ENCODE measurements at regions not wholly inside any gene's neighbourhood (a gene's known extent, or its start where the extent isn't known, plus 50 kb on each side); places are given as distances from the start of the nearest gene placed in this dataset.
"Not testable (repeated sequence)": the region's sequence is repeated elsewhere in the genome, so short reads cannot be mapped to it uniquely, and the experiment has no call there.

DNA sequence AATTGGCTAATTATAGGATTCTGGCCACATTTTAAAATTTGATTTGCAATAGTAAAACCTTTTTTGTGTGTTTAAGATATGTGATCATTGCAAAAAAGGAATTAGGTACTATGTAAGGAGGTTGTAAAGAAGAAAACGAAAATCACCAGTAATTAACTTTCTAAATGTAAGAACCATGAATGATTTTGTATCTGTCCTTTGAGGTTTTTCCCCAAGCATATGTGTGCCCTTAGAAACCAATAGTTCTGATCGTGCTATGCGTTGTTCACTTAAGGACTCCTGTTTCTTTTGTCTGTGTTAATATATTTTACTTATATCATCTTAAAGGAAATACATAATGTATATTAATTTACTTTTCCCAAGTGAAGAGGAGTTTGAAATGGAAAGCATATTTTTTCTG lies 410.2 kb downstream of the PSAT1 start:
- H3K36me3 ChIP-seq: no peaks in the 10 kb centered on the region
- H3K27ac ChIP-seq: no peak overlapping the region
- H3K27me3 ChIP-seq: no peaks in the 10 kb centered on the region
- TF ChIP-seq, protein P1, sequence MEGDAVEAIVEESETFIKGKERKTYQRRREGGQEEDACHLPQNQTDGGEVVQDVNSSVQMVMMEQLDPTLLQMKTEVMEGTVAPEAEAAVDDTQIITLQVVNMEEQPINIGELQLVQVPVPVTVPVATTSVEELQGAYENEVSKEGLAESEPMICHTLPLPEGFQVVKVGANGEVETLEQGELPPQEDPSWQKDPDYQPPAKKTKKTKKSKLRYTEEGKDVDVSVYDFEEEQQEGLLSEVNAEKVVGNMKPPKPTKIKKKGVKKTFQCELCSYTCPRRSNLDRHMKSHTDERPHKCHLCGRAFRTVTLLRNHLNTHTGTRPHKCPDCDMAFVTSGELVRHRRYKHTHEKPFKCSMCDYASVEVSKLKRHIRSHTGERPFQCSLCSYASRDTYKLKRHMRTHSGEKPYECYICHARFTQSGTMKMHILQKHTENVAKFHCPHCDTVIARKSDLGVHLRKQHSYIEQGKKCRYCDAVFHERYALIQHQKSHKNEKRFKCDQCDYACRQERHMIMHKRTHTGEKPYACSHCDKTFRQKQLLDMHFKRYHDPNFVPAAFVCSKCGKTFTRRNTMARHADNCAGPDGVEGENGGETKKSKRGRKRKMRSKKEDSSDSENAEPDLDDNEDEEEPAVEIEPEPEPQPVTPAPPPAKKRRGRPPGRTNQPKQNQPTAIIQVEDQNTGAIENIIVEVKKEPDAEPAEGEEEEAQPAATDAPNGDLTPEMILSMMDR (IDR thresholded peaks at IDR 0.05): no peak
- H3K4me3 ChIP-seq: no peak overlapping the region
- intact Hi-C loops (cut with DNase I; ENCODE audit: low total_unique reads): no loop called here
- no peaks in the 10 kb centered on the region for H3K9me3 ChIP-seq
- no peaks in the 10 kb centered on the region for H3K4me1 ChIP-seq
- no peak for DNase-seq

DNA sequence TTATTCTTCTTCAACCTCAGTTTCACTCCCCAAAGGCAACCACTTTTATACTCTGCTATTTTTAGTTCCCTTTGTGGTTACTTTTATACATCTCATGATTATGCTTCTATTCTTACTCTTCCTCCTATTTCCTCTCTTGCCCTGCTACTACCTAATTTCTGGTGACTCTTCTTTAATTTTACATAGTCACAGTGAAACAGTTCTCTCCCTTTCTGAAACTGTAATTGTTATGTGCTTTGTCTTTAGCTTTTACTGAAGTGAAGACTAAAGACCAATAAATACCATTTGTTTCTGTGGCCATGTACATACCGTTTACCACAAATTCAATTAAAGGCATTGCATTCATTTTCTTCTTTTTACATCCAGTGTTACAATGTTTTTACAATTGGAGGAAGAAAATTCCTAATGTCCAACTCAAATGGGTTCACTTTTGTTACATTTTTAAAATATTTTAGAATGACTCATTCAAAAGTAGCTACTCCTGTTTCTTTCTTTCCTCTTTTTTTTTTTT lies 410.6 kb downstream of the PSAT1 start:
- DNase-seq: no peak
- H3K36me3 ChIP-seq: no peaks in the 10 kb centered on the region
- no peaks in the 10 kb centered on the region for H3K4me1 ChIP-seq
- no peaks in the 10 kb centered on the region for H3K27me3 ChIP-seq
- TF ChIP-seq, protein P1 (IDR thresholded peaks at IDR 0.05): no peak
- H3K9me3 ChIP-seq: no peaks in the 10 kb centered on the region
- intact Hi-C loops (cut with DNase I; ENCODE audit: low total_unique reads): no loop called here
- H3K4me3 ChIP-seq: no peak overlapping the region
- H3K27ac ChIP-seq: no peak overlapping the region

DNA sequence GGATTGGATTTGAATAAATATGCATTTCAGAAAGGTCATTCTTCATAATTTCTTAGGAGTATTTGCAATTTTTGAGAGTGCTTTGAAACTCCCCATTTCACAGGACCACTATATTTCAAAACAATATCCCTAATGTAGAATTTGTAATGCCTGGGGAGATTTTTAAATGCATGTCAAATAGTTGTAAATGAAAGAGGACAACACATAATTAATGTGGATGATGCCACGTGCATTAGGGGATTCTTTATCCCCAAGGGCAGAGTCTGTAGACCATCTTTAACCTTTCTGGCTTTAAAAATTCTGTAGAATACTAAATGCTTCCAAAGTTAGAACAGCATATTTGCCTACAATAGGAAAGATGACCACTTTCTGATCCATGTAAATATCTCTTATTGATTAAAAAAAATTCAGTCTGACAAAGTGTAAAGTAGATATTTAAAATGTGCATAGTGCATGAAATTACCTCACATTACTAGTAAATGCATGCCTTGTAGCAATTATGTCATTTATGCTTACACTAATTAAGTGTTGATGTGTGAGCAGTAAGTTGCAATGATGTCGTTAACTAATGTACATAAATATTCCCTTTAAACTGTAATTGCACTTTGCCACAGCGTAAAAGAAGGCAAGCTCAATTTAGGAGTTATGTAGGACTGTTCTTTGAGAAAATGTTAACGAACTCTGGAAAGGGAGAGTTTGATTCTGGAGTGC lies 416.1 kb downstream of the PSAT1 start:
- H3K4me3 ChIP-seq: no peak overlapping the region
- no peaks in the 10 kb centered on the region for H3K27me3 ChIP-seq
- H3K36me3 ChIP-seq: no peaks in the 10 kb centered on the region
- H3K4me1 ChIP-seq: no peaks in the 10 kb centered on the region
- H3K27ac ChIP-seq: no peak overlapping the region
- DNase-seq: no peak
- intact Hi-C loops (cut with DNase I; ENCODE audit: low total_unique reads): no loop called here
- no peaks in the 10 kb centered on the region for H3K9me3 ChIP-seq
- TF ChIP-seq, protein P1 (IDR thresholded peaks at IDR 0.05): no peak

DNA sequence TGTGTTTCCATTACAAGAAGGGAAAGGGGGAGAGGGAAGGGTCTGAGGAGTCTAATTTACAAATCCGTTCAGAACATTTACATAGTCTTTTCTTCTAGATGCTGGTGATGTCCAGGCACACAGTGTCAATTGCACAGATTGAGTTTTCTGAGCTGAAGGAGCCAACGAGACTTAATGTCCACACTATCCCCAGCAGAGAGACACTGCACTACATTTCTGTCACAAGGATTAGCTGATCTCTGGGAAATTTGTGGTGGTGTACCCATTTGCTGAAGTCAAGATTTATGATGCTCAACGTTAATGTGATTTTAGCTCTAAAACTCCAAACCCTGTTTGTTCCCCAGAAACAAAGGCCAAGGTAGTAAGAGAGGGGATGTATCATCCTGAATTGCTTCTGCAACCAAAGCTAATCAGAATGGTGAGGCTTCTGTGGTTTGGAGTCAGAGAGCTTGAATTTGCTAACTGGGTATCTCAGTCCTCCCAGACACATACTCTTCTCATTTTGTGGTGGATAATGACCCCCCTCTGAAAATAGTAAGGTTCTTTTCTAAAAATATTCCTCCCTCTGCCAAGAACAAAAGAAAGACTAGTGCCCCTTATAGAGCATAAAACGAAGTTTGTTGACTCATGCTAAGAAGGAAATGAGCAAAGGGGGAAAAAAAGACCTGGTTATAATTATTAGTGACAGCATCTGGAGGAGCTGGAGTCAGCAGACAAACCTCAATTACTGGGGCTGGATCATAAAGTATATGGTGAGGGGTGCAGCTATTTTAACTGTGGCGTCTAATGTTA lies 416.9 kb downstream of the PSAT1 start:
- TF ChIP-seq, protein P1 (IDR thresholded peaks at IDR 0.05): no peak

DNA sequence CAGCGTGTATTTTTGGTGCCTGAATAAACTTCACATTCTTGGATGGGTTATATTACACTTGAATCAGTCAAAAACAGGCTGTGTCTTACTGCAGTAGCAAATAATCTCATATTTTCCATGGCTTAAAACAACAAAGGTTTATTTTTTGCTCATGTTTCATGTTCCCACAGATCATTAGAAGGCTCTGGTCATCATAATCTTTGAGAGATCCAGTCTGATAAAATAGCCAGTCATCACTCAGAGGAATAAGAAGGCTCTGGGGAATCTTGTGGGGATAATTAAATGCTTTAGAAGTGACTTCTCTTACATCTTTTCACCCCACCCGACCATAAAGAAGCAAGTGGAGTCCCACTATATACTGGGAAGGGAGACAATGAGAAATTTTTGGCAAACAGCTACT lies 417.7 kb downstream of the PSAT1 start:
- TF ChIP-seq, protein P1 (IDR thresholded peaks at IDR 0.05): no peak
- no peak for DNase-seq
- Histone ChIP-seq H3K27me3 (no peaks in the 10 kb centered on the region), H3K4me1 (no peaks in the 10 kb centered on the region), H3K36me3 (no peaks in the 10 kb centered on the region), H3K27ac (no peak overlapping the region), H3K9me3 (no peaks in the 10 kb centered on the region), H3K4me3 (no peak overlapping the region)
- intact Hi-C loops (cut with DNase I; ENCODE audit: low total_unique reads): no loop called here

More for the DNA sequence above, 416.9 kb downstream of the PSAT1 start:
- DNase-seq: no peak
- Histone ChIP-seq H3K4me1 (no peaks in the 10 kb centered on the region), H3K4me3 (no peak overlapping the region), H3K27me3 (no peaks in the 10 kb centered on the region), H3K9me3 (no peaks in the 10 kb centered on the region), H3K36me3 (no peaks in the 10 kb centered on the region), H3K27ac (no peak overlapping the region)
- intact Hi-C loops (cut with DNase I; ENCODE audit: low total_unique reads): no loop called here

DNA sequence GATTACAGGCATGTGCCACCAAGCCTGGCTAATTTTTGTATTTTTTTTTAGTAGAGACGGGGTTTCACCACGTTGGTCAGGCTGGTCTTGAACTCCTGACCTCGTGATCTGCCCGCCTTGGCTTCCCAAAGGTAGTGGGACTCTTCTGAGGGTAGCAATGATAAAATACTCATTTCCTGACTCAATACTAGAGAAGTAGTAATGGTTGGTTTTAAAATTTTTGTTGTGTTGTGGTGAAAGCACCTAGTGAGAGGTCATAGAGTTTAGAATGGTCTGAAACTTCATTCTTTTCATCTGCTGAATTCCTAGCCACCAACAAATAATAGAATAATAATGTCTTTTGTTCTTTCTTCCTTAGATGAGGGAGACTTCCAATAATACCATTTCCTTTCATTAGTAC lies 422.1 kb downstream of the PSAT1 start:
- H3K27ac ChIP-seq; H3K4me3 ChIP-seq; H3K4me1 ChIP-seq; H3K36me3 ChIP-seq; intact Hi-C loops (cut with DNase I; ENCODE audit: low total_unique reads); H3K27me3 ChIP-seq; H3K9me3 ChIP-seq; DNase-seq: not testable (repeated sequence)
